ENCODE measurements at regions not wholly inside any gene's neighbourhood (a gene's known extent, or its start where the extent isn't known, plus 50 kb on each side); places are given as distances from the start of the nearest gene placed in this dataset.

DNA sequence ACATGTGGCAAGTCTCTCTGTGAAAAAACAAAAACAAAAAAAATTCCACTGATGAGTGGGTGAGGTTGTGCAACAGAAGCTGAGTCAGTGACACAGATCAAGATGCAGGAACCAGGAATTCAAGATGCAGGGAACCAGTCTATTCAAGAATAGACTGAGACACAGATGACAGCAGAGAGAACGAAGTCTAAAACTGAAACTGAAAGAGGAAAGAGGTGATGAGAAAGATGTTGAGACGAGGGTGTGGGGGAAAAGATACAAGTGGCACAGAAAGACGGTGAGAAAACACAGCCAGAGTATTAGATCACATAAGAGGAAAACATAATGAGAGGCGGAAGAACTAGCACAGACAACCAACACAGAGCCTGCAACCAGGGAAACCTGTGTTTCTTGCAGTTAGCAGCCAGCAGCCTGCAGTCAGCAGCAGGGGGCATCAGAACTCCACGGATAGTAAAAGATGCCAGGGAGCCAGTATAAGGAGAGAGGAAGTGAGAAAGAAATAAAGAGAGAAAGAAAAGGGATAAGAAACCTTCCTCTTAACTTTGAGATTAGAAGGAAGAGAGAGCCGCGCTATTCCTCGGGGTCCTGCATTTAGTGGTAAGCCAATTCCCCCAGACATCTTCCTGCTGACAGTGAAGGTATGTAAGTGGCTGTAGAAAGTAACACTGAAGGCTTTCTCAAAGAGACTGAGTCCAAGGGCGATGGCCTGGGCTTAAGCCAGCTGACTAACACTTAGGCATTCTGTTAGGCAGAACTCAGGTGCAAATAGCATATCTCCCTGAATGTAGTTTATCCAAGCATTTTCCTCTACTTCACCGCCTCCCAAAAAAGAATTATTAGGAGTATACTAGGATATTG lies 79.0 kb downstream of the TLR4 start:
- no peaks in the 10 kb centered on the region for H3K9me3 Mint-ChIP-seq
- no peak overlapping the region for H3K27ac Mint-ChIP-seq
- TF ChIP-seq, protein P1, sequence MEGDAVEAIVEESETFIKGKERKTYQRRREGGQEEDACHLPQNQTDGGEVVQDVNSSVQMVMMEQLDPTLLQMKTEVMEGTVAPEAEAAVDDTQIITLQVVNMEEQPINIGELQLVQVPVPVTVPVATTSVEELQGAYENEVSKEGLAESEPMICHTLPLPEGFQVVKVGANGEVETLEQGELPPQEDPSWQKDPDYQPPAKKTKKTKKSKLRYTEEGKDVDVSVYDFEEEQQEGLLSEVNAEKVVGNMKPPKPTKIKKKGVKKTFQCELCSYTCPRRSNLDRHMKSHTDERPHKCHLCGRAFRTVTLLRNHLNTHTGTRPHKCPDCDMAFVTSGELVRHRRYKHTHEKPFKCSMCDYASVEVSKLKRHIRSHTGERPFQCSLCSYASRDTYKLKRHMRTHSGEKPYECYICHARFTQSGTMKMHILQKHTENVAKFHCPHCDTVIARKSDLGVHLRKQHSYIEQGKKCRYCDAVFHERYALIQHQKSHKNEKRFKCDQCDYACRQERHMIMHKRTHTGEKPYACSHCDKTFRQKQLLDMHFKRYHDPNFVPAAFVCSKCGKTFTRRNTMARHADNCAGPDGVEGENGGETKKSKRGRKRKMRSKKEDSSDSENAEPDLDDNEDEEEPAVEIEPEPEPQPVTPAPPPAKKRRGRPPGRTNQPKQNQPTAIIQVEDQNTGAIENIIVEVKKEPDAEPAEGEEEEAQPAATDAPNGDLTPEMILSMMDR (conservative IDR thresholded peaks at IDR 0.05): peak; percentile 94
- 59 to 60% methylated on average over 8 to 10 of the region's 10 CpGs for WGBS, 2 experiments (ENCODE audit: insufficient coverage in 1 of 2, insufficient read length in 1 of 2)
- peaks cover 20% of the 10 kb centered on the region for H3K4me1 ChIP-seq (ENCODE audit: control insufficient read depth, insufficient read depth, low read length)
- H3K27ac ChIP-seq (ENCODE audit: low read depth, low read length): no peak overlapping the region
- DNase-seq: peak; percentile 92
- H3K27me3 ChIP-seq (ENCODE audit: control insufficient read depth, insufficient read depth, low read length, poor library complexity, severe bottlenecking): no peaks in the 10 kb centered on the region
- H3K27me3 Mint-ChIP-seq (ENCODE audit: insufficient read depth): peaks cover 4% of the 10 kb centered on the region
- no peak overlapping the region for H3K4me3 ChIP-seq (ENCODE audit: low read length)
- no peaks in the 10 kb centered on the region for H3K36me3 Mint-ChIP-seq (ENCODE audit: low read depth)
- H3K4me1 Mint-ChIP-seq: peaks cover 18% of the 10 kb centered on the region
- H3K36me3 ChIP-seq (ENCODE audit: control insufficient read depth, insufficient read depth, low read length): no peaks in the 10 kb centered on the region
- H3K9me3 ChIP-seq (ENCODE audit: control insufficient read depth, low read length): no peaks in the 10 kb centered on the region
- no peak overlapping the region for H3K4me3 Mint-ChIP-seq
- no peak overlapping the region for H3K9ac ChIP-seq (ENCODE audit: extremely low read depth, low read length, poor library complexity, severe bottlenecking)

DNA sequence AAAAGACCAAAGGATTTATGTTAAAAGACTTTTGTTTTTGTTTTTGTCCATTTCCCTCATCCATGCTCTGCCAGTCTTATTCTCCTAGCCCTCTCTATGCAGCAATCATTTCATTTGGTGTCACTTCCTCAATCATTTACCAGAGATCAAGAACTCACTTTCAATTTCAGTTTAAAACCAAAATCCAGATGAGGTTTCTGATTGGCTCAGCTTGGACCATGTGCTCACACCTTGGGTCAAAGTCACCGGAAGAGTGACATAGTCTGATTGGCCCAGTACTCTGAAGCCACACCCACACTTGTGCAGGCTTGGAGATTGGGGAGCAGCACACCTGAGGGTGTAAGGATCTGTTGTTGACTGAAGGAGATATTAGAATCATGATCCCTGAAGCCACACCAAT lies 79.6 kb downstream of the TLR4 start:
- Histone ChIP-seq H3K9ac (ENCODE audit: extremely low read depth, low read length, poor library complexity, severe bottlenecking) (no peak overlapping the region), H3K9me3 (ENCODE audit: control insufficient read depth, low read length) (no peaks in the 10 kb centered on the region), H3K4me1 (ENCODE audit: control insufficient read depth, insufficient read depth, low read length) (peaks cover 20% of the 10 kb centered on the region), H3K4me3 (ENCODE audit: low read length) (no peak overlapping the region), H3K36me3 (ENCODE audit: control insufficient read depth, insufficient read depth, low read length) (no peaks in the 10 kb centered on the region), H3K27ac (ENCODE audit: low read depth, low read length) (no peak overlapping the region), H3K27me3 (ENCODE audit: control insufficient read depth, insufficient read depth, low read length, poor library complexity, severe bottlenecking) (no peaks in the 10 kb centered on the region)
- Mint-ChIP-seq H3K9me3 (no peaks in the 10 kb centered on the region), H3K36me3 (ENCODE audit: low read depth) (no peaks in the 10 kb centered on the region), H3K4me1 (peaks cover 18% of the 10 kb centered on the region), H3K27ac (no peak overlapping the region), H3K4me3 (no peak overlapping the region), H3K27me3 (ENCODE audit: insufficient read depth) (peaks cover 1% of the 10 kb centered on the region)
- 95% methylated on average over 1 of the region's 1 CpG; no CpG with 5 or more reads in 1 of the 2 experiments for WGBS, 2 experiments (ENCODE audit: insufficient coverage in 1 of 2, insufficient read length in 1 of 2)
- TF ChIP-seq, protein P1 (conservative IDR thresholded peaks at IDR 0.05): no peak
- no peak for DNase-seq

DNA sequence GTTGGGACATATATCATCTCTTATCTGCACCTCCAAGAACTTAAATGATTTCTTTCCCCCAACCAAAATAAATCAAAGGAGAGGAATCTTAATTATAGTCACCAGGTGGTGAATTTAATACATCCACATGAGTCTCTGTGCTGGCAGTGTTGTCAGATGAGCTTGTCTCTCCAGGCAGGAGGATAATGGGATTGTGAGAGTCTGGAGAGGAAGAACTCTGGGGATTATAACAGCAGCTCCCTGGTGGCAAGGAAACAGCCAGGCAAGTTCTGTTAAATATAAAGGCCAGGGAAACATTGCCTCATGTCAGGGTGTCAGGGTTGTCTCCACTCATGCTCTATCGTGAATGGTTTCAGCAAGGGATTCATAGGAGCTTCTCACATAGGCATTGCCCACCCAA lies 80.8 kb downstream of the TLR4 start:
- DNase-seq: no peak
- Mint-ChIP-seq H3K4me1 (peaks cover 12% of the 10 kb centered on the region), H3K27me3 (ENCODE audit: insufficient read depth) (no peaks in the 10 kb centered on the region), H3K27ac (no peak overlapping the region), H3K9me3 (no peaks in the 10 kb centered on the region), H3K36me3 (ENCODE audit: low read depth) (no peaks in the 10 kb centered on the region), H3K4me3 (no peak overlapping the region)
- Histone ChIP-seq H3K4me1 (ENCODE audit: control insufficient read depth, insufficient read depth, low read length) (peaks cover 20% of the 10 kb centered on the region), H3K27me3 (ENCODE audit: control insufficient read depth, insufficient read depth, low read length, poor library complexity, severe bottlenecking) (no peaks in the 10 kb centered on the region), H3K4me3 (ENCODE audit: low read length) (no peak overlapping the region), H3K9me3 (ENCODE audit: control insufficient read depth, low read length) (no peaks in the 10 kb centered on the region), H3K9ac (ENCODE audit: extremely low read depth, low read length, poor library complexity, severe bottlenecking) (no peak overlapping the region), H3K36me3 (ENCODE audit: control insufficient read depth, insufficient read depth, low read length) (no peaks in the 10 kb centered on the region), H3K27ac (ENCODE audit: low read depth, low read length) (no peak overlapping the region)
- TF ChIP-seq, protein P1 (conservative IDR thresholded peaks at IDR 0.05): peak; percentile 14
- WGBS, 2 experiments (ENCODE audit: insufficient coverage in 1 of 2, insufficient read length in 1 of 2): 86% methylated on average over 1 of the region's 1 CpG; no CpG with 5 or more reads in 1 of the 2 experiments

Measured in endodermal cell (in vitro differentiated cells).